ENCODE measurements at regions not wholly inside any gene's neighbourhood (a gene's known extent, or its start where the extent isn't known, plus 50 kb on each side); places are given as distances from the start of the nearest gene placed in this dataset.

DNA sequence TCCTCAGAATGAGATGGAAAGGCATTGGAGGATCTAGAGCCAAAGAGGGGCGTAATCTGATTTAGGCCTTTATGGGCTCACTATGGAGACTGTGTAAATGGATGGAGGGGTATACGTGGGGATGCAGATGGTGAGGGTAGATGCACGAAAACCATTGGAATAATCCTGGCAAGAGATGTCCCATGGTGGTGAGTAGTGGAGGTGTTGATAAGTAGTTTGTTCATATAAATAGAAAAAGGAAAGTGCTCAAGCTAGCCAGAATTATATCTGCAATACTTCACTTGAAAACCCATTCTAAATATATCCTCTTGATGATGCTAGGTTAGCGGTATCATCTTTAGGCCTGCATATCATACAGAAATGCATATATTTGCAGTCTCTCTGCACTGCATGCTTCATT lies 459.7 kb downstream of the CDH2 start:
- no peaks in the 10 kb centered on the region for H3K36me3 ChIP-seq
- no peak for DNase-seq
- no peaks in the 10 kb centered on the region for H3K27me3 ChIP-seq
- no peaks in the 10 kb centered on the region for H3K9me3 ChIP-seq
- no peak overlapping the region for H3K27ac ChIP-seq
- H3K4me1 ChIP-seq: no peaks in the 10 kb centered on the region
- no peak overlapping the region for H3K4me3 ChIP-seq
- no peak for TF ChIP-seq POLR2A (IDR thresholded peaks at IDR 0.05)
- no peak for TF ChIP-seq CTCF (IDR thresholded peaks at IDR 0.05)
- intact Hi-C loops (cut with DNase I; ENCODE audit: low total_unique reads): no loop called here

GRCh38 chr18:27715751-27716150 lies 461.2 kb downstream of the CDH2 start:
- TF ChIP-seq CTCF (IDR thresholded peaks at IDR 0.05) (no peak), POLR2A (IDR thresholded peaks at IDR 0.05) (no peak)
- intact Hi-C loops (cut with DNase I; ENCODE audit: low total_unique reads): no loop called here
- DNase-seq: no peak

DNA sequence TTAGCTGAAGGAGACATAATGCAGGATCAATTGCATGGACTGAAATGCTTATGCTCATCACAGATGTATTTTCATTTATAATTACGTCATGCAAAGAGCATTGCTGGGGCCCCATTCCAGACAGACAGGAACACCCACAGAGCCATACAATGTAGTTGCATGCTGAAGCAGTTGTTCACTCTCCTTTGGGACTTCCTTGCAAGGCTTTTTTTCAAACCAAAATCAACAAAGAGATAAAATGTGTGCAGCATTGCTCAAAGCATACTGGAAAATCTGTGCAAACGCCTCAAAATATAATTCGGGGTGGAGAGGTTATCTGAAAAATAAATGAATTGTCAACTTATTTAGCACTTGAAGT lies 463.2 kb downstream of the CDH2 start:
- DNase-seq: no peak
- Histone ChIP-seq H3K36me3 (no peaks in the 10 kb centered on the region), H3K27me3 (no peaks in the 10 kb centered on the region), H3K27ac (no peak overlapping the region), H3K9me3 (no peaks in the 10 kb centered on the region), H3K4me1 (no peaks in the 10 kb centered on the region), H3K4me3 (no peak overlapping the region)
- TF ChIP-seq POLR2A (IDR thresholded peaks at IDR 0.05): no peak
- TF ChIP-seq CTCF (IDR thresholded peaks at IDR 0.05): no peak
- intact Hi-C loops (cut with DNase I; ENCODE audit: low total_unique reads): no loop called here

More at GRCh38 chr18:27715751-27716150, 461.2 kb downstream of the CDH2 start:
- Histone ChIP-seq H3K4me1 (no peaks in the 10 kb centered on the region), H3K9me3 (no peaks in the 10 kb centered on the region), H3K36me3 (no peaks in the 10 kb centered on the region), H3K4me3 (no peak overlapping the region), H3K27me3 (no peaks in the 10 kb centered on the region), H3K27ac (no peak overlapping the region)

- Histone ChIP-seq H3K27ac (no peak overlapping the region), H3K4me1 (no peaks in the 10 kb centered on the region), H3K9me3 (no peaks in the 10 kb centered on the region), H3K4me3 (no peak overlapping the region), H3K36me3 (no peaks in the 10 kb centered on the region), H3K27me3 (no peaks in the 10 kb centered on the region)
- intact Hi-C loops (cut with DNase I; ENCODE audit: low total_unique reads): no loop called here
- DNase-seq: no peak
- TF ChIP-seq POLR2A (IDR thresholded peaks at IDR 0.05) (no peak), CTCF (IDR thresholded peaks at IDR 0.05) (no peak)
These were observed 463.7 kb downstream of the CDH2 start for GRCh38 chr18:27713037-27713737.

GRCh38 chr18:27712066-27712465 lies 464.9 kb downstream of the CDH2 start:
- intact Hi-C loops (cut with DNase I; ENCODE audit: low total_unique reads): no loop called here
- Histone ChIP-seq H3K4me3 (no peak overlapping the region), H3K9me3 (no peaks in the 10 kb centered on the region), H3K27me3 (no peaks in the 10 kb centered on the region), H3K27ac (no peak overlapping the region), H3K4me1 (no peaks in the 10 kb centered on the region), H3K36me3 (no peaks in the 10 kb centered on the region)
- no peak for TF ChIP-seq CTCF (IDR thresholded peaks at IDR 0.05)
- TF ChIP-seq POLR2A (IDR thresholded peaks at IDR 0.05): no peak
- DNase-seq: no peak

Data from uterus (tissue), 3 donors.